ENCODE measurements at regions not wholly inside any gene's neighbourhood (a gene's known extent, or its start where the extent isn't known, plus 50 kb on each side); places are given as distances from the start of the nearest gene placed in this dataset.
A peak's percentile ranks its signal among the peaks of the same experiment; 100 is the strongest.

DNA sequence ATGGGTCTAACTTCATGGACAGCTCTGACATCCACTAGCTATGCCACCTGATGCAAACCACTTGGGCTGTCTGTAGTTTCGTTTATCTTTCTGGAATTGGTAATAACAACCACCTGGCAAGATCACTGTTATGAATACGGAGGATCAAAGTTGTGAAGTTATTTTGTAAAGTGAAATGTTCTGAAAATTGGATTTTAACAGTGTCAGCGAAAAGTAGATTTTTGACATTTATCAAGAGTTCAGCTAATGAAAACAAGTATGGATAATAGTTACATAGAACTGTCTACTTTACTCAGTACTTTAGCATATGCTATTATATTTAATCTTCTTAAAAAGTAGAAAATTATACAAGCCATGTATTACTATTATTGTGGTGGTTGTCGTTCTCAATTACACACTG, 813.8 kb downstream of the RNF144A start:
- Histone ChIP-seq H3K36me3 (ENCODE audit: control insufficient read depth, insufficient read depth, low read length) (no peaks in the 10 kb centered on the region), H3K9me3 (replicated peaks; ENCODE audit: control insufficient read depth, low read depth, low read length) (no peaks in the 10 kb centered on the region), H3K4me3 (ENCODE audit: low read length) (no peak overlapping the region), H3K27me3 (ENCODE audit: control insufficient read depth, insufficient read depth, low read length) (no peaks in the 10 kb centered on the region), H3K27ac (ENCODE audit: low read length) (no peak overlapping the region), H3K4me1 (ENCODE audit: control insufficient read depth, insufficient read depth, low read length) (no peaks in the 10 kb centered on the region)
- no CpG with 5 or more reads among the region's 4 CpGs for WGBS (ENCODE audit: insufficient coverage)
- DNase-seq: no peak

DNA sequence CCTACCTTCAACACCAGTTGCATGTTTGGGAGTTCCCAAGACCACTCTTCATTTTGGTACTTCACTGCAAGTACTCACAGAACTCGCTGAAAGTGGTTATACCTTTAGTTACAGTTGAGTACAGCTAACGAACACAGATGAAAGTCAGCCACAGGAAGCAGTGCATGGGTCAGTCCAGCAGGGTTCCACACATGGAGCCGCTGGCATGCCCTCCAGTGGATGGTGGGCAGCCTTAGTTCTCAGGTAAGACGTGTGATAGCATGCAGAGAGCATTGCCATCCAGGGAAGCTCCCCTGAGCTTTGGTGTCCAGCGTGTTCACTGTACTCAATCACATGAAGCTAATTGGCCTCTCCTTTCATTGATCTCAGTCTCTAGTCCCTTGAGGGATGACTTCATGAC, 815.3 kb downstream of the RNF144A start:
- WGBS (ENCODE audit: insufficient coverage): 84% methylated on average over 5 of the region's 5 CpGs
- Histone ChIP-seq H3K4me3 (ENCODE audit: low read length) (no peak overlapping the region), H3K27ac (ENCODE audit: low read length) (no peak overlapping the region), H3K36me3 (ENCODE audit: control insufficient read depth, insufficient read depth, low read length) (no peaks in the 10 kb centered on the region), H3K27me3 (ENCODE audit: control insufficient read depth, insufficient read depth, low read length) (no peaks in the 10 kb centered on the region), H3K4me1 (ENCODE audit: control insufficient read depth, insufficient read depth, low read length) (no peaks in the 10 kb centered on the region), H3K9me3 (replicated peaks; ENCODE audit: control insufficient read depth, low read depth, low read length) (no peaks in the 10 kb centered on the region)
- no peak for DNase-seq

DNA sequence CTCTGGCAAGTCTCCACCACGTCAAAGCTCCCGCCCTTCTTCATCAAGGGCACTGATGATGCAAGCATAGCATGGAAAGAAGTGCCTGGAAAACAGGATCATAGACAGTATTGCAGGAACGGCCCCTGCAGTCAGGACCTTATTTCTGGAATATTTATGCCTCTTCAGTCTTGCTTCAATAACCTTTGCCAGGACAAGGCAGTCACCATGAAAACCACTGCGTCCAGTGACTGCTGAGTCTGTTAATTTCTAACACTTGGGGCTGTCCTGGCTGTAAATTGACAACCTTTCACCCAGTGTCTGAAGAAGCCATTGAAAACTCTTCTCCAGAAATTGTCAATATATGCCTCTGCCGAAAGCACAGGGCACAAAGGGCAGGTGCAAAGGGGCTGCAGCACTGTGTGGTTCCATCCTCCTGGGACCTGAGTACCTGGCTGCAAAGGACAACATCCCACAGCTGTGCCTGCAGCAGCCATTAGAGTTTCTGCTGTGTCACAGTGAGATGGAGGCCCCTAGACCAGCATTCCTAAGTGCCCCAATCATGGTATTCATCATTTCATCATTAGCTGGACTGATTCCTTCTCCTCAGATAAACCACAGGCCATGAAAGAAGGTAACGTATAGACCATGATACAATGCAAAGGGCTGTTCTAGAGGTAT, 819.6 kb downstream of the RNF144A start:
- H3K36me3 ChIP-seq (ENCODE audit: control insufficient read depth, insufficient read depth, low read length): no peaks in the 10 kb centered on the region
- no peak overlapping the region for H3K27ac ChIP-seq (ENCODE audit: low read length)
- no peaks in the 10 kb centered on the region for H3K9me3 ChIP-seq (replicated peaks; ENCODE audit: control insufficient read depth, low read depth, low read length)
- DNase-seq: no peak
- H3K4me1 ChIP-seq (ENCODE audit: control insufficient read depth, insufficient read depth, low read length): no peaks in the 10 kb centered on the region
- WGBS (ENCODE audit: insufficient coverage): 86% methylated on average over 5 of the region's 6 CpGs
- H3K27me3 ChIP-seq (ENCODE audit: control insufficient read depth, insufficient read depth, low read length): no peaks in the 10 kb centered on the region
- no peak overlapping the region for H3K4me3 ChIP-seq (ENCODE audit: low read length)

DNA sequence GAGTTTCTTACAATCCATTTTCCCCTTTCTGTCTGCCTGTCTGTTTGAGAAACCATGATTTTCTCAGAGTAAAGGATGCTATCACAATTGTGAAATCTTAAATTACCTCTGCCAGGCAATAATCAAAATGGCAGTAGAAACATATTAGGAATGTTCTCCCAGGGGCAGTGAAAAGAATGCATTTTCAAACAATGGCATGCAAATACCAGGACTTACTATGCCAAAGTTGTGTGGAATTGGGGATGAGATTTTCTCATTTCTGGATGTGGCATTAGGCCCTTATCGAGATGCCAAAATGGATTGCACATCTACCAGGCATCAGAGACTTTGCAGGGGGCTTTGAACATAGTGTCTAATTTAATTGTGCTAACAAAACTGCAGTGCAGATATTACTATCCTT, 821.4 kb downstream of the RNF144A start:
- DNase-seq: no peak
- no CpG with 5 or more reads among the region's 1 CpG for WGBS (ENCODE audit: insufficient coverage)

DNA sequence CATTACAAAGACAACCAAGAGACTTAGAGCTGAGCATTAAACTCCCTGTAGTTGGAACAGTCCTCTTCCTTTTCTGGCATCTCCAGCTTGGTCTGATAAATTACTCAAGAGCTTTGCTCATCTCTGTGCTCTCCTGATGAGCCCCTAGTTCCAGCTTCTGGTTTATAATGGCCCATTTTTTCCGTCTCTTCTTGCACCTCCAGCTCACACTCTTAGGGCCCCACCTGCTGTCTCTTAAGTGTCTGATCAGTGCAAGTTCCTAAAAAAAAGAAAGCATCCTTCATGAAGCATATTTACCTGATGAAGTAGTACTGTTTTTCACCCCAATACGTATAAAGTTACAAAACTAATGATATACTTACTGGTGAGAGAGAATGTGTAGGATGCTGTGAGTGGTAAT, 822.9 kb downstream of the RNF144A start:
- Histone ChIP-seq H3K27ac (ENCODE audit: low read length) (no peak overlapping the region), H3K9me3 (replicated peaks; ENCODE audit: control insufficient read depth, low read depth, low read length) (no peaks in the 10 kb centered on the region), H3K36me3 (ENCODE audit: control insufficient read depth, insufficient read depth, low read length) (no peaks in the 10 kb centered on the region), H3K27me3 (ENCODE audit: control insufficient read depth, insufficient read depth, low read length) (no peaks in the 10 kb centered on the region), H3K4me1 (ENCODE audit: control insufficient read depth, insufficient read depth, low read length) (no peaks in the 10 kb centered on the region), H3K4me3 (ENCODE audit: low read length) (no peak overlapping the region)
- no CpG with 5 or more reads among the region's 2 CpGs for WGBS (ENCODE audit: insufficient coverage)
- peak; percentile 1 for DNase-seq

More for the DNA sequence above, 821.4 kb downstream of the RNF144A start:
- Histone ChIP-seq H3K9me3 (replicated peaks; ENCODE audit: control insufficient read depth, low read depth, low read length) (no peaks in the 10 kb centered on the region), H3K4me3 (ENCODE audit: low read length) (no peak overlapping the region), H3K36me3 (ENCODE audit: control insufficient read depth, insufficient read depth, low read length) (no peaks in the 10 kb centered on the region), H3K27ac (ENCODE audit: low read length) (no peak overlapping the region), H3K27me3 (ENCODE audit: control insufficient read depth, insufficient read depth, low read length) (no peaks in the 10 kb centered on the region), H3K4me1 (ENCODE audit: control insufficient read depth, insufficient read depth, low read length) (no peaks in the 10 kb centered on the region)

DNA sequence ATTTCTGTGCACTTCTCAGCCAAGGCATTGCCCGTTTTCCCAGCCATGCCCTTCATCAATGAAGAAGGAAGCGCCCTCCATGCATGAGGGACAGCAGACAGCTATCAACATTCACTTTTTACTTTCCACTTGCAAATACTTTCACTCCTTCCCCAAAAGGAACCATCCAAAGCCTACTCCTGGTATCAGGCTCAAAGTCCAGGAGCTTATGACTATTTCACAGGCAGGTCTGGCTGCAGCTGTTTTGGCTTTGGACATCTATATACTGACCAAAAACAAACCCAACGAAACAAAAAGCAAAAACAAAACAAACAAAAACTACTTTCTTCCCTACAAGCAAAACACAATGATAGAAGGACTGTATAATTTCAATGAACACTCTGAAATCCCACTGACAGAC, 825.1 kb downstream of the RNF144A start:
- no peak for DNase-seq
- H3K27me3 ChIP-seq (ENCODE audit: control insufficient read depth, insufficient read depth, low read length): no peaks in the 10 kb centered on the region
- 90% methylated on average over 2 of the region's 3 CpGs for WGBS (ENCODE audit: insufficient coverage)
- H3K36me3 ChIP-seq (ENCODE audit: control insufficient read depth, insufficient read depth, low read length): no peaks in the 10 kb centered on the region
- H3K27ac ChIP-seq (ENCODE audit: low read length): no peak overlapping the region
- H3K4me1 ChIP-seq (ENCODE audit: control insufficient read depth, insufficient read depth, low read length): no peaks in the 10 kb centered on the region
- H3K9me3 ChIP-seq (replicated peaks; ENCODE audit: control insufficient read depth, low read depth, low read length): no peaks in the 10 kb centered on the region
- no peak overlapping the region for H3K4me3 ChIP-seq (ENCODE audit: low read length)

DNA sequence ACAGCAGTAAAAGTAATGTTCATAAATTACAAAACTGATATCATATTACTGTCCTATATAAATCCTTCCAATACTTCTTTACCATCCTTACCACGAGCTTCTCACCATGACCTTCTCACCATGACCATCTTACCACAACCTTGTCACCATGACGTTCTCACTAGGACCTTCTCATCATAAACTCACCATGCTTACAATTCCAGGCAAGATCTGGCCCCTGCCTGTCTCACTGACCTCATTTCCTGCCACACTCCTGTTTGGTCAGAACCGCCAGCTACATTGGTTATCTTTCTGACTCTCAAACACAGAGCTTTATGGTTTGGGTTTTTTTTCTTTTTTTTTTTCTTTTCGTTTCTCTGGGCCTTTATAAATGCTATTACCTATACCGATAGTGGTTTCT, 827.6 kb downstream of the RNF144A start:
- Histone ChIP-seq H3K27ac (ENCODE audit: low read length) (no peak overlapping the region), H3K9me3 (replicated peaks; ENCODE audit: control insufficient read depth, low read depth, low read length) (no peaks in the 10 kb centered on the region), H3K27me3 (ENCODE audit: control insufficient read depth, insufficient read depth, low read length) (no peaks in the 10 kb centered on the region), H3K4me3 (ENCODE audit: low read length) (no peak overlapping the region), H3K36me3 (ENCODE audit: control insufficient read depth, insufficient read depth, low read length) (no peaks in the 10 kb centered on the region), H3K4me1 (ENCODE audit: control insufficient read depth, insufficient read depth, low read length) (no peaks in the 10 kb centered on the region)
- WGBS (ENCODE audit: insufficient coverage): 65% methylated on average over 2 of the region's 5 CpGs
- DNase-seq: no peak

DNA sequence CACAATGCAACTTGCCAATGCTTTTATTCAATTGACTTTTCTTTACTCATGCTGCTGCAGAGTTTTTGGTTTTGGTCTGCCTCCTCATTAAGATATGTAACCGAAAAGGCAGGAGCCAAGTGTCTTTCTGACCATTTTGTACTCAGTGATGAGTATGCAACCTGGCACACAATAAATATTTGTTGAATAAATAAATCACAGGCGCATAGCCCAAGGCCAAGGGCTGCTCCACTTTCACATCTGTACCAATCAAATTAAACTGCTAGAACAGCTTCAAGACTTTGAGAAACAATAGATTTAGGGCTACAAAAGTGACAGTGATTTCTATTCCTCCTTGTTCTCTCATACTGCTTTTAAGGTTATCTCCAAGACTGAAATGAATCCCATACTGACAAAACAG, 828.2 kb downstream of the RNF144A start:
- WGBS (ENCODE audit: insufficient coverage): no CpG with 5 or more reads among the region's 2 CpGs
- no peaks in the 10 kb centered on the region for H3K36me3 ChIP-seq (ENCODE audit: control insufficient read depth, insufficient read depth, low read length)
- H3K27ac ChIP-seq (ENCODE audit: low read length): no peak overlapping the region
- no peak for DNase-seq
- no peaks in the 10 kb centered on the region for H3K9me3 ChIP-seq (replicated peaks; ENCODE audit: control insufficient read depth, low read depth, low read length)
- no peaks in the 10 kb centered on the region for H3K27me3 ChIP-seq (ENCODE audit: control insufficient read depth, insufficient read depth, low read length)
- H3K4me1 ChIP-seq (ENCODE audit: control insufficient read depth, insufficient read depth, low read length): no peaks in the 10 kb centered on the region
- no peak overlapping the region for H3K4me3 ChIP-seq (ENCODE audit: low read length)

DNA sequence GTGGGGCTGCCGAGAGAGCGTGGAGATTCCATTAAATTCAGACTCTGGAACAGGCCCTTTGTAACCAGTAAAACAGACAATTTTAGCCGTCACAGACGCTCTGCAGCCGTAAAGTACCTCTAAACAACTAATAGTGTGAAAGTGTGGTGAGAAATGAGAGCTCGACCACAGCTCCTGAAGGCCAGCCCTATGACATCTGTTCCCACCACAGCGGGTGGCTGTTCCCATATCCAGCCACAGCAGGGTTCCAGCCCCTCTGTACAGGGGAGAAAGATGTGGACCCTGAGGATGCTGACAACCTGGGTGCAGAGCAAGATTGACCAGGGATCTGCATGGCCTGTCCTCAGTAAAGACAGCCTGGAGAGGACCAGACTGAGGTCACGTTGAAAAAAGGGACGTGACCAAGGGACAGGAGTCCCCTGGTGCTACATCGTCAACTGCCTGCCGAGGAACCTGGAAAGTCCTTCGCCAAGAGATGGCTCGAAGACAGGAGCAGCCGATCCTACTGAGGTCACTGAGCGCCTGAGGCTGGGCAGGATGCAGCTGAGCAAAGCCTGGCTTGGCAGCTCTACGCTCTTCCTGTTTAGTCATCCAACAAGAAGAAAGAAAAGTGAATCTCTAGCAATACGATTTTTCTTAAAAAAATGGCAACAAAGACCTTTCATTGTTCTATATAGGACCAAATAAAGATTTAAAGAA, 831.7 kb downstream of the RNF144A start:
- Histone ChIP-seq H3K36me3 (ENCODE audit: control insufficient read depth, insufficient read depth, low read length) (no peaks in the 10 kb centered on the region), H3K4me3 (ENCODE audit: low read length) (no peak overlapping the region), H3K27ac (ENCODE audit: low read length) (no peak overlapping the region), H3K27me3 (ENCODE audit: control insufficient read depth, insufficient read depth, low read length) (no peaks in the 10 kb centered on the region), H3K4me1 (ENCODE audit: control insufficient read depth, insufficient read depth, low read length) (no peaks in the 10 kb centered on the region), H3K9me3 (replicated peaks; ENCODE audit: control insufficient read depth, low read depth, low read length) (peaks cover under 1% of the 10 kb centered on the region)
- 65% methylated on average over 8 of the region's 17 CpGs for WGBS (ENCODE audit: insufficient coverage)
- DNase-seq: peak; percentile 41

DNA sequence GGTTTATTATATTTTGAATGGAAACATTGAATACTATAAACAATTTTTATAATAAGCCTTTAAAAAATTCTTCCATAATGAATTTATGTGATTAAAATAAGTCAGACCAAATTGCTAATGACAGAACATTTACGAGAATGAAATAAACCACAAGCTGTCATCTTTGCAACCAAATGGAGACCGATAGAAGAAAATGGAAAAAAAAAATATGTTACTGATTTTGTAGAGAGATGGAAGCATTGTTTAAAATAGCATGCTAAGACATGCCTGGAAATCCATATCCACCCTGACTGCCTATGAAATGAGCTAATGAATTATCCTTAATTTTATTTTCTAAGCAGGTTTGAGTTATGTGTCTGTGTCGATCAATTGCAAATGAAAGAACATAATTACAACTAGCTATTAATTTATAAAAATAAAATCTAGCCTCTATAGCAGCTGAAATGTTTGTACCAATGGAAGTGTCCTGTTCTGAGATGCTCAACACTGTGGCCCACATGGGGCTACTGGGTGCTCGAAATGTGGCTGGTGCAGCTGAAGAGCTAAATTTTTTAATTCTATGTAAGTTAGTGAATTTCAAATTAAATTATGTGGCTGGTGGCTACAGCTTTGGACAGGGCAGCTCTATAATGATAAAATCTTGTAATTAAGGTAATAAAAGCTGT, 832.8 kb downstream of the RNF144A start:
- WGBS (ENCODE audit: insufficient coverage): 86% methylated on average over 1 of the region's 4 CpGs
- Histone ChIP-seq H3K4me3 (ENCODE audit: low read length) (no peak overlapping the region), H3K4me1 (ENCODE audit: control insufficient read depth, insufficient read depth, low read length) (no peaks in the 10 kb centered on the region), H3K36me3 (ENCODE audit: control insufficient read depth, insufficient read depth, low read length) (no peaks in the 10 kb centered on the region), H3K27ac (ENCODE audit: low read length) (no peak overlapping the region), H3K27me3 (ENCODE audit: control insufficient read depth, insufficient read depth, low read length) (no peaks in the 10 kb centered on the region), H3K9me3 (replicated peaks; ENCODE audit: control insufficient read depth, low read depth, low read length) (peaks cover 6% of the 10 kb centered on the region)
- DNase-seq: no peak

Measured in muscle of leg (tissue), 3 donors.